Neural progenitor cell (in vitro differentiated cells): ENCODE measurements at regions not wholly inside any gene's neighbourhood (a gene's known extent, or its start where the extent isn't known, plus 50 kb on each side); places are given as distances from the start of the nearest gene placed in this dataset.

Source experiments
- EZH2 ChIP-seq: fragments of 200-600 bp; sonication (generic); IDR thresholded peaks from 2 replicates; pipeline ENCODE4 v1.6.1; 2017; ENCODE audit warnings: antibody characterized with exemption, mild to moderate bottlenecking, moderate library complexity
- TF ChIP-seq, protein P1 (sequence below): fragments of 200-600 bp; sonication (generic); IDR thresholded peaks from 2 replicates; pipeline ENCODE4 v1.5.1; 2017; ENCODE audit warnings: antibody characterized with exemption, mild to moderate bottlenecking

- TF ChIP-seq, protein P1, sequence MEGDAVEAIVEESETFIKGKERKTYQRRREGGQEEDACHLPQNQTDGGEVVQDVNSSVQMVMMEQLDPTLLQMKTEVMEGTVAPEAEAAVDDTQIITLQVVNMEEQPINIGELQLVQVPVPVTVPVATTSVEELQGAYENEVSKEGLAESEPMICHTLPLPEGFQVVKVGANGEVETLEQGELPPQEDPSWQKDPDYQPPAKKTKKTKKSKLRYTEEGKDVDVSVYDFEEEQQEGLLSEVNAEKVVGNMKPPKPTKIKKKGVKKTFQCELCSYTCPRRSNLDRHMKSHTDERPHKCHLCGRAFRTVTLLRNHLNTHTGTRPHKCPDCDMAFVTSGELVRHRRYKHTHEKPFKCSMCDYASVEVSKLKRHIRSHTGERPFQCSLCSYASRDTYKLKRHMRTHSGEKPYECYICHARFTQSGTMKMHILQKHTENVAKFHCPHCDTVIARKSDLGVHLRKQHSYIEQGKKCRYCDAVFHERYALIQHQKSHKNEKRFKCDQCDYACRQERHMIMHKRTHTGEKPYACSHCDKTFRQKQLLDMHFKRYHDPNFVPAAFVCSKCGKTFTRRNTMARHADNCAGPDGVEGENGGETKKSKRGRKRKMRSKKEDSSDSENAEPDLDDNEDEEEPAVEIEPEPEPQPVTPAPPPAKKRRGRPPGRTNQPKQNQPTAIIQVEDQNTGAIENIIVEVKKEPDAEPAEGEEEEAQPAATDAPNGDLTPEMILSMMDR, result no peak
- no peak for TF ChIP-seq EZH2
Observed at GRCh38 chr10:131638880-131639278, 261.9 kb upstream of the PPP2R2D start.
